K562 (cell line): ENCODE measurements at regions not wholly inside any gene's neighbourhood (a gene's known extent, or its start where the extent isn't known, plus 50 kb on each side); places are given as distances from the start of the nearest gene placed in this dataset.

Source experiments
- ATAC-seq: fragments of 200-7000 bp; cut with Tn5 transposase; 3 replicates; pipeline ENCODE4 v1.9.1; 2020; ENCODE audit warnings: moderate library complexity
- BruUV-seq: library from RNA; stranded (reverse); fragments of 400-500 nt; replicated peaks from 2 replicates; lab custom pipeline; 2021; lab: Mats Ljungman, UMichigan
- CTCF ChIA-PET: fragments of 300-600 bp; formaldehyde crosslinking; extraction: SDS; loops from one replicate; lab custom pipeline; 2021; ENCODE audit warnings: low intra/inter-chr PET ratio; lab: Yijun Ruan, JAX
- POLR2A ChIA-PET: fragments of 300-600, 350-650 bp; sonication (Branson Sonifier 250); formaldehyde crosslinking; extraction: SDS; loops from one replicate; lab custom pipeline; 2021; ENCODE audit warnings: antibody characterized with exemption, inconsistent platforms; lab: Yijun Ruan, JAX
- DNase-seq, 4 experiments: peaks; one replicate each; pipeline versions ENCODE4 v3.0.0 to v3.0.0-alpha.2; 2011 to 2018; ENCODE audit warnings: low spot score in 3 of 4, mixed read lengths in 3 of 4; ENCODE audit errors: extremely low read depth in 1 of 4
- FAIRE-seq: peaks from 2 replicates; lab custom pipeline; 2011; peaks lifted over from hg19 to GRCh38; lab: Jason Lieb, UNC
- H2AFZ ChIP-seq: 2 replicates; pipeline ENCODE4 v1.6.0; 2011; ENCODE audit warnings: low read depth, low read length, control low read depth, inconsistent platforms
- H3K27ac ChIP-seq: fragments of 200-600 bp; 3 replicates; pipeline ENCODE4 v1.8.0; 2011; ENCODE audit warnings: low read depth, mild to moderate bottlenecking, control low read depth, inconsistent platforms, low read length, moderate library complexity, mixed read lengths; ENCODE audit errors: extremely low read depth
- H3K27me3 ChIP-seq, 2 experiments: fragments of 300-600 bp in 1 of 2; 2 replicates in 1 of 2; 3 replicates in 1 of 2; pipeline versions ENCODE4 v1.6.0 to v1.8.0; 2011; ENCODE audit warnings: inconsistent platforms in 2 of 2, low read length in 2 of 2, mild to moderate bottlenecking in 1 of 2, mixed read lengths in 1 of 2, moderate library complexity in 1 of 2; ENCODE audit not compliant: control insufficient read depth in 2 of 2, insufficient read depth in 2 of 2
- H3K36me3 ChIP-seq: fragments of 300-600 bp; 3 replicates; pipeline ENCODE4 v1.8.0; 2011; ENCODE audit warnings: mild to moderate bottlenecking, low read length, inconsistent platforms; ENCODE audit not compliant: control insufficient read depth, insufficient read depth
- H3K4me1 ChIP-seq, 2 experiments: fragments of 200-600 bp in 1 of 2; replicated peaks in 1 of 2; 2 replicates in 1 of 2; 3 replicates in 1 of 2; pipeline versions ENCODE4 v1.5.1 to v1.8.0; 2011; ENCODE audit warnings: inconsistent platforms in 2 of 2, low read length in 2 of 2, mild to moderate bottlenecking in 1 of 2, mixed read lengths in 1 of 2, moderate library complexity in 1 of 2; ENCODE audit not compliant: control insufficient read depth in 2 of 2, insufficient read depth in 2 of 2
- H3K4me2 ChIP-seq: 2 replicates; pipeline ENCODE4 v1.6.1; 2011; ENCODE audit warnings: low read length, control low read depth, inconsistent platforms, mixed read lengths; ENCODE audit not compliant: insufficient read depth
- H3K4me3 ChIP-seq: fragments of 200-600 bp; sonication (generic), shearing (Covaris generic); 2 replicates; pipeline ENCODE4 v1.5.1; 2016; ENCODE audit warnings: control low read depth, inconsistent platforms
- H3K79me2 ChIP-seq: fragments of 200-600 bp; 3 replicates; pipeline ENCODE4 v1.8.0; 2011; ENCODE audit warnings: low read length, inconsistent platforms; ENCODE audit not compliant: control insufficient read depth, insufficient read depth
- H3K9ac ChIP-seq, 2 experiments: 2 replicates each; pipeline versions ENCODE4 v1.6.0 to v1.6.1; 2011; ENCODE audit warnings: low read depth in 2 of 2, low read length in 2 of 2, control low read depth in 1 of 2, inconsistent platforms in 1 of 2, mild to moderate bottlenecking in 1 of 2, mixed read lengths in 1 of 2; ENCODE audit not compliant: insufficient read depth in 1 of 2
- H3K9me1 ChIP-seq: one replicate; pipeline ENCODE4 v1.6.0; 2011; ENCODE audit warnings: inconsistent platforms, mild to moderate bottlenecking, low read length, moderate library complexity; ENCODE audit not compliant: control insufficient read depth, insufficient read depth
- H3K9me3 ChIP-seq: replicated peaks from 2 replicates; pipeline ENCODE4 v1.5.1; 2011; ENCODE audit warnings: low read depth, low read length, inconsistent platforms; ENCODE audit not compliant: control insufficient read depth, insufficient read depth
- H4K20me1 ChIP-seq: replicated peaks from 2 replicates; pipeline ENCODE4 v1.6.1; 2011; ENCODE audit warnings: low read length, inconsistent platforms, mixed read lengths; ENCODE audit not compliant: control insufficient read depth, insufficient read depth
- ASH1L ChIP-seq: fragments of 450-650 bp; IDR thresholded peaks from 2 replicates; pipeline ENCODE4 v1.6.1; 2018; ENCODE audit warnings: borderline replicate concordance, mild to moderate bottlenecking, low read depth; ENCODE audit not compliant: partially characterized antibody
- BCL6 ChIP-seq: fragments of 250-450 bp; sonication (Bioruptor Pico); IDR thresholded peaks from 2 replicates; pipeline ENCODE4 v1.4.0; 2020
- FOXK1 ChIP-seq: sonication (generic); formaldehyde crosslinking; IDR thresholded peaks from 2 replicates; pipeline ENCODE4 v1.8.0; 2022; ENCODE audit warnings: missing genetic modification reagents, mild to moderate bottlenecking, borderline replicate concordance
- GTF2F1 ChIP-seq: IDR thresholded peaks from 2 replicates; pipeline ENCODE4 v1.6.1; 2011; ENCODE audit warnings: low read depth, low read length, improper control_type of control experiment
- HCFC1 ChIP-seq: IDR thresholded peaks from 2 replicates; pipeline ENCODE4 v1.6.1; 2012; ENCODE audit warnings: low read depth, low read length, improper control_type of control experiment
- HEY1 ChIP-seq: fragments of 250-450 bp; sonication (Bioruptor Pico); IDR thresholded peaks from 2 replicates; pipeline ENCODE4 v1.5.0; 2020; ENCODE audit warnings: mild to moderate bottlenecking, moderate library complexity, borderline replicate concordance
- HSF4 ChIP-seq: fragments of 250-450 bp; sonication (Bioruptor Pico); IDR thresholded peaks from 2 replicates; pipeline ENCODE4 v2.1.2; 2022; ENCODE audit warnings: mild to moderate bottlenecking, moderate library complexity, borderline replicate concordance
- MAZ ChIP-seq, 2 experiments: fragments of 450-650 bp in 1 of 2; sonication (generic) in 1 of 2; formaldehyde crosslinking; IDR thresholded peaks in 1 of 2; conservative IDR thresholded peaks in 1 of 2; 2 replicates each; pipeline versions ENCODE4 v1.4.0 to v1.5.0; 2020; ENCODE audit warnings: mild to moderate bottlenecking in 1 of 2, missing genetic modification reagents in 1 of 2
- MTA2 ChIP-seq: fragments of 450-650 bp; IDR thresholded peaks from 2 replicates; pipeline ENCODE4 v1.6.1; 2016; ENCODE audit warnings: low read depth
- NR2F6 ChIP-seq: fragments of 450-650 bp; formaldehyde crosslinking; IDR thresholded peaks from 2 replicates; pipeline ENCODE4 v1.4.0; 2020; ENCODE audit warnings: mild to moderate bottlenecking
- NUFIP1 ChIP-seq: fragments of 450-650 bp; IDR thresholded peaks from 2 replicates; pipeline ENCODE4 v1.6.1; 2018; ENCODE audit not compliant: partially characterized antibody
- PPARD ChIP-seq: fragments of 250-450 bp; sonication (Bioruptor Pico); IDR thresholded peaks from 2 replicates; pipeline ENCODE4 v1.8.0; 2022; ENCODE audit warnings: inconsistent platforms, mild to moderate bottlenecking, moderate library complexity
- PRPF4 ChIP-seq: fragments of 200-400 bp; formaldehyde crosslinking; IDR thresholded peaks from one replicate; pipeline ENCODE4 v1.6.1; 2017; ENCODE audit warnings: low read length, low read depth, mild to moderate bottlenecking; ENCODE audit not compliant: insufficient read depth, poor library complexity, severe bottlenecking
- RCOR1 ChIP-seq, 2 experiments: IDR thresholded peaks; 2 replicates each; pipeline ENCODE4 v1.6.1; 2012; ENCODE audit warnings: low read depth in 2 of 2, low read length in 2 of 2, borderline replicate concordance in 1 of 2, improper control_type of control experiment in 1 of 2
- SETDB1 ChIP-seq: IDR thresholded peaks from one replicate; pipeline ENCODE4 v1.6.1; 2012; ENCODE audit warnings: low read length, control low read depth, inconsistent platforms
- WGBS: fragments of 100-300 bp; shearing (Covaris generic); methylation state at CpG from one replicate; pipeline ENCODE4 v1.1.6; 2016; ENCODE audit warnings: low coverage, mixed read lengths; ENCODE audit not compliant: insufficient coverage; ENCODE audit errors: missing lambda C conversion rate; 5-methylcytosine and 5-hydroxymethylcytosine counted together
- in situ Hi-C: fragments of 300-500 bp; cut with MboI; formaldehyde crosslinking; loops from 4 replicates; pipeline ENCODE4 v1.15.0; 2018; ENCODE audit warnings: inconsistent platforms, mixed read lengths
- intact Hi-C: fragments of 100-400 bp; cut with micrococcal nuclease; formaldehyde crosslinking; loops from 2 replicates; pipeline ENCODE4 v1.14.2; 2022
- TF ChIP-seq, protein P1 (sequence below): sonication (generic); formaldehyde crosslinking; IDR thresholded peaks from 2 replicates; pipeline ENCODE4 v1.8.0; 2022; ENCODE audit warnings: mild to moderate bottlenecking, missing genetic modification reagents

DNA sequence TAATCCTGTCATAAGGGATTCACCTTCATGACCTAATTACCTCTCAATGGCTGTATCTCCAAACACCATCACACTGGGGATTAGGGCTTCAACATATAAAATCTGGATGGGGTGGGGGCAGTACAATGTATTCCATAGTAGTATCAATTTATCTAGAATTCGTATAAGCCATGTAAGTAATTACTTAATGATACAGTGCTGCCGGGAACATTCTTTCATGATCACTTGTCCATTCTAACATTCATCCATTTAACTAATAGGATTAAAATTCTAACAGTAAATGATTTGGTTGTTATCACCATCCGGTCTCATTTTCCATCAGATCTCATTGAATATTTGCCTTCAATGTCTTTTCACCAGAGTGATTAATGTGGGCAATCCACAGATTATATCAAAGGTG lies 1620.9 kb upstream of the TENM3 start:
- H3K4me2 ChIP-seq, result no peak overlapping the region
- no peak overlapping the region for H3K4me3 ChIP-seq
- no peaks in the 10 kb centered on the region for H3K4me1 ChIP-seq
- BruUV-seq, result no TSS peak
- no peak for DNase-seq
- H3K9me1 ChIP-seq, result no peaks in the 10 kb centered on the region
- in situ Hi-C loops, result no loop called here
- WGBS, result 0% methylated on average over 3 of the region's 3 CpGs
- no peak overlapping the region for H2AFZ ChIP-seq
- TF ChIP-seq GTF2F1 (no peak), HSF4 (no peak), MAZ (CRISPR knock-in tag; conservative IDR thresholded peaks at IDR 0.05 in 1 of 2, IDR thresholded peaks at IDR 0.05 in 1 of 2) (no peak)
- TF ChIP-seq, all 486 proteins: peak for 0
- ATAC-seq (no peak), FAIRE-seq (no peak)
- Histone ChIP-seq H3K27ac (no peak overlapping the region), H3K36me3 (no peaks in the 10 kb centered on the region), H4K20me1 (no peaks in the 10 kb centered on the region), H3K9ac (no peak overlapping the region), H3K27me3 (no peaks in the 10 kb centered on the region), H3K79me2 (no peaks in the 10 kb centered on the region), H3K9me3 (no peaks in the 10 kb centered on the region)
- intact Hi-C loops, result no loop called here
- CTCF ChIA-PET, result no interaction called here
- POLR2A ChIA-PET, result no interaction called here

DNA sequence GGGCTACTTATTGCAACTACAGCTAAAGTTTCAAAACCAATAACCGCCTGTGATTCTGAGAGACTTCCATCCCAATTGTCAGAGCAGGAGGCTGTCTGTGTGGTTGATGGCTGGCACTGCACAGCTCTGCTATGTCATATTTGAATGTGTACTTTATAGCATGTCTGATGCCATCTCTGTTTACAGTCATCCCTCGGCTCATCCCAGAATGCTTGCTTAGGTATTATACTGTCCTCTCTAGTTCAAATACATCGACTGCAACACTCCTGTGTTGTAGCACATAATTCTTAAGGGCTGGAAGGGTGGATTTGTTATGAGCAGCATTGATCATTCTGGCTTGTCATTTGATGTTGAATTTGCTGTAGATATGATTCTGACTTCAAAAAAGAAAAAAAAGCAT lies 1617.5 kb upstream of the TENM3 start:
- no peaks in the 10 kb centered on the region for H4K20me1 ChIP-seq
- DNase-seq (no peak), FAIRE-seq (no peak), ATAC-seq (no peak)
- H3K4me2 ChIP-seq, result no peak overlapping the region
- H3K27ac ChIP-seq, result no peak overlapping the region
- H2AFZ ChIP-seq, result no peak overlapping the region
- no peaks in the 10 kb centered on the region for H3K79me2 ChIP-seq
- H3K36me3 ChIP-seq, result no peaks in the 10 kb centered on the region
- no peaks in the 10 kb centered on the region for H3K4me1 ChIP-seq
- no peaks in the 10 kb centered on the region for H3K9me1 ChIP-seq
- POLR2A ChIA-PET, result no interaction called here
- no peak overlapping the region for H3K4me3 ChIP-seq
- H3K9me3 ChIP-seq, result no peaks in the 10 kb centered on the region
- in situ Hi-C loops, result no loop called here
- BruUV-seq, result no TSS peak
- 0% methylated on average over 3 of the region's 3 CpGs for WGBS
- CTCF ChIA-PET, result no interaction called here
- no peak overlapping the region for H3K9ac ChIP-seq
- intact Hi-C loops, result no loop called here
- no peaks in the 10 kb centered on the region for H3K27me3 ChIP-seq
- TF ChIP-seq SETDB1 (no peak), ASH1L (no peak), MTA2 (no peak), RCOR1 (IDR thresholded peaks at IDR 0.05; ENCODE audit: borderline replicate concordance in 1 of 2, low read depth in 2 of 2, low read length in 2 of 2) (no peak), PRPF4 (no peak), HEY1 (no peak), FOXK1 (CRISPR knock-in tag) (no peak), BCL6 (CRISPR knock-in tag) (no peak), HCFC1 (no peak), NUFIP1 (no peak), PPARD (no peak), NR2F6 (CRISPR knock-in tag) (no peak)
- TF ChIP-seq, protein P1, sequence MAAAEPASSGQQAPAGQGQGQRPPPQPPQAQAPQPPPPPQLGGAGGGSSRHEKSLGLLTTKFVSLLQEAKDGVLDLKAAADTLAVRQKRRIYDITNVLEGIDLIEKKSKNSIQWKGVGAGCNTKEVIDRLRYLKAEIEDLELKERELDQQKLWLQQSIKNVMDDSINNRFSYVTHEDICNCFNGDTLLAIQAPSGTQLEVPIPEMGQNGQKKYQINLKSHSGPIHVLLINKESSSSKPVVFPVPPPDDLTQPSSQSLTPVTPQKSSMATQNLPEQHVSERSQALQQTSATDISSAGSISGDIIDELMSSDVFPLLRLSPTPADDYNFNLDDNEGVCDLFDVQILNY (CRISPR knock-in tag), result no peak
